DLD1 (cell line): ENCODE measurements at regions not wholly inside any gene's neighbourhood (a gene's known extent, or its start where the extent isn't known, plus 50 kb on each side); places are given as distances from the start of the nearest gene placed in this dataset.
"Not testable (repeated sequence)": the region's sequence is repeated elsewhere in the genome, so short reads cannot be mapped to it uniquely, and the experiment has no call there.

Experiments used
- in situ Hi-C: cut with HindIII; loops from 2 replicates; pipeline ENCODE4 v1.10.0; 2017; ENCODE audit warnings: low sequenced_read_pairs

DNA sequence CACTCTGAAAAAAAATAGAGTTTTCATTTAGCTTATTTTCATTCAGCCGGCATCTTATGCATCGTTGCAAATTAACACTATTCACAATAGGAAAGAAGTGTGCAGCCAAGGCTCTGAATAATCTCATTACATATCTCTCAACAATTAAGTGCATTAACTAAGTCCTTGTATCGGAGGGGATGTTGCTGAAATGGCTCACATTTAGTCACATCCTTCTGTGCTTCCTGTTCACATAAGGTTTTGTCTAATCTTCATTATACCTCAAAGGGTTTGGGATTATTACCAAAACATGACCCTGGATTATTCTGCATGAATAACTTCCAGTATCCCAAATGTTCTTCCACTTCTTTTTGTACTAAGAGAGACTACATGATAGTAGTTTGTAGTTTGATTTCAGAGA, 278.0 kb upstream of the GRIA1 start:
- in situ Hi-C loops = no loop called here

GRCh38 chr5:153222936-153223335, 267.5 kb upstream of the GRIA1 start:
- in situ Hi-C loops = no loop called here

DNA sequence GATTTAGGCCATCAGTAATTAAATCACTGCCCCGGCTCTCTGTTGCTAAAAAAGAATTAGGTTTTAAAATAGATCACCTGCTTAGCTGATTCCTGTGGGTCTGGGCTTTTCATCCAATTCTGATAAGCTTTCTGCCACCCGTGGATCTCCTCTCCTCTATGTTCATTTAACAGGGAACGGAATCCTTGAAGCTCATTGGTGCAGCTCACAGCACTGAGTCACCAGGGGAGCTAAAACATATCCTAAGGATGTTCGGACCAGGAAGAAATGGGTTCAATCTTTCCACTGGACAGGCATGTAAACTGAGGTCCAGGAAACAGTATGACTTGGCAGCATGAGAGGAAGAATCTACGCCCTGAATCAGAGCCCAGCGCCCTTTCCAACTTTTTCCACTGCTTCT, 267.1 kb upstream of the GRIA1 start:
- in situ Hi-C loops = no loop called here

DNA sequence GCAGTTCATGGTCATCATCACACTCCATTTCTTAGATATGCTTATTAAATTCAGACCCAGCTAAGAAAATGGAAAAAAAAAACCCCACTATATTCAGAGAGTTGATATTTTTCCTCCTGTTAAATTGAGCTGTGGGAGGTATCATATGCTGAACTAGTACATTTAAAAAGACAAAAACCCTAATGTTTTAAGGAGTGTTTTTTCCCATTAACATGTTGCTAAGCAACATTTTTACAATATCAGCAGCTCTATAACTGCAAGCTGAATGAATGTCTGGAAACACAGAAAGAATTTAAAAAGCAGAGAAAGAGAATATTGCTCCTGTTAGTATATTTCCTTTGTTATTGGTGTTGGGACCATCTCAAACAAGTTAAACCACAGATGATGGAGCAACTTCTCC, 265.8 kb upstream of the GRIA1 start:
- in situ Hi-C loops = no loop called here

GRCh38 chr5:153233933-153234332, 256.5 kb upstream of the GRIA1 start:
- in situ Hi-C loops = no loop called here

DNA sequence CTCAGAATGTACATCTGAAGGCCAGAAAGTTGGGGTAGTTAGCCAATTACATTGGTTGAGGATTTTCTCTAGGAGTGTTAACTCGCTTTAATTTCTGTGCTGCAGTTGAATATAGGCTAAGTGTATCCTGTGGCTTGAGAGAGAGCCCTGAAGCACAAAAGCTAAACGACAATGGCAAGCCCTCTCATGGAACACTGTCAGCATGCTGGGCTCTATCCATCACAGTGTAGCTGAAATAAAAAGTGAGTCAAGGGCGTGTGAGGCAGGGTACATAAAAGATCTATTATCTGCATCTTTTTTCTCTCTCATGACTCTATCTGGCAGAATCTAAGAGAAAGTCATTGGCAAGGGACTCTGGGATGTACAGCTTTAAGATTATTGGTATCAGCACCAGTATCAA, 254.2 kb upstream of the GRIA1 start:
- in situ Hi-C loops = no loop called here

- in situ Hi-C loops = no loop called here
These were observed 252.7 kb upstream of the GRIA1 start for GRCh38 chr5:153237671-153238332.

DNA sequence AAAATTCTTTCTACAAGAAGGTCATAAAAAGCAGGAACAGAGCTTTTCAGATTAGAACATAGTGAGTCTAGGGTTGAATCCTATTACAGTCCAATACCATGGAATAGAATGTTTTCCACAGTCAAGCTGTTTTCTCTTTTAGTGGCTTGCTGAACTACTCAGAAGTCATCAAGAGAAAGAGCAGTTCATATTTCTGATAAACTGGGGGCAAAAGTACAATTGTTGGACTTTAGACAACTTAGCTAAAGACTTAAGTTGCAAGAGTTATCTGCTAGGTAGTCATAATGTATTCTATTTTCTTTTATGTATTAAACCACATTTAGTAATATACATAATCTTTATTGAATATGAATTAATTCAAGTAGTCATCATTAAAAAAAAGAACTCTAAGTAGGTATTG, 233.1 kb upstream of the GRIA1 start:
- in situ Hi-C loops = no loop called here

DNA sequence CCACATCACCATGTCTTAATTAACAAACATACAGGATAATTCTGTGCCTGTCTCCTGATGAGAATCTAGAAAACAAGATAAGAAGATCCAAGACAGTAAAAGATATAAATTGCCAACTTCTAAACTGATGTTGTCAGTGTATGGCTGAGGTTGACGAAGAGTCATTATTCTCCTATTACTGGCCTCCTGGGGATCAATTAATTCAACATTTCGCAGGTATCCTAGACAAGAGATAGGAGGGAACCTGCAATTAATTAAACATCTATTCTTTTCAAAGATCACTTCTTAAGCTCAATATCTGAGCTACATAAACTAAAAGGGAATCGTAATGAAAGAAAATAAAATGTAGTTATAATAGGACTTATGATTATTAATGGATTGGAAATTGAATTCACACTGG, 232.0 kb upstream of the GRIA1 start:
- in situ Hi-C loops = no loop called here

DNA sequence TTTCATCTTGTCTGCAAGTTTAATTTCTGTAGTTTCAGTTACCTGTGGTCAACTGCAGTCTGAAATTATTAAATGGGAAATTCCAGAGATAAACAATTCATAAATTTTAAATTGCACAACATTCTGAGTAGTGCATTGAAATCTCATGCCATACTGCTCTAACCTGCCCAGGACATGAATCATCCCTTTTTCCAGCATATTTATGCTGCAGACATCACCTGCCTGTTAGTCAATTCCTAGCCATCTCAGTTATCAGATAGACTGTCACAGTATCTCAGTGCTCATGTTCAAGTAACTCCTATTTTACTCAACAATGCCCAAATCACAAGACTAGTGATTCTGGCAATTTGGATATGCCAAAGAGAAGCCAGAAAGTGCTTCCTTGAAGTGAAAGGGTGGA, 223.0 kb upstream of the GRIA1 start:
- in situ Hi-C loops = no loop called here

GRCh38 chr5:153275695-153276094, 214.8 kb upstream of the GRIA1 start:
- in situ Hi-C loops = no loop called here

DNA sequence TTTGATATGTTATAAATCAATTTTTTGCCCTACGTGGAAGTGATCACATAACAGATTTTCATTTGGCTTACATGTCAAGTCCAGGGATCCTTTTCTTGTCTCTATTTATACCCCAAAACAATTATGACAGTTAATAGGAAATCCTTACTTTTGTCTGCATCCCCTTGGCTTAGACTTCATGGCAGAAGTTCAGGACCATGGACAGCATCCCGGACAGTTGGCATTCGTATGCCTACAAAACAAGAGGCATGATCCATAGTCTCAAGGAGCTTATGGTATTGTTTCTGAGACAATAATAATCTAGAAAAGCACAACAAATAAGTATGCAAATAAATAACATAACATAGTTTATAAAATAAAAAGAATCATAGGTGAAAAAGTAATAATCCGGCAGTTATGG, 214.3 kb upstream of the GRIA1 start:
- in situ Hi-C loops = no loop called here

DNA sequence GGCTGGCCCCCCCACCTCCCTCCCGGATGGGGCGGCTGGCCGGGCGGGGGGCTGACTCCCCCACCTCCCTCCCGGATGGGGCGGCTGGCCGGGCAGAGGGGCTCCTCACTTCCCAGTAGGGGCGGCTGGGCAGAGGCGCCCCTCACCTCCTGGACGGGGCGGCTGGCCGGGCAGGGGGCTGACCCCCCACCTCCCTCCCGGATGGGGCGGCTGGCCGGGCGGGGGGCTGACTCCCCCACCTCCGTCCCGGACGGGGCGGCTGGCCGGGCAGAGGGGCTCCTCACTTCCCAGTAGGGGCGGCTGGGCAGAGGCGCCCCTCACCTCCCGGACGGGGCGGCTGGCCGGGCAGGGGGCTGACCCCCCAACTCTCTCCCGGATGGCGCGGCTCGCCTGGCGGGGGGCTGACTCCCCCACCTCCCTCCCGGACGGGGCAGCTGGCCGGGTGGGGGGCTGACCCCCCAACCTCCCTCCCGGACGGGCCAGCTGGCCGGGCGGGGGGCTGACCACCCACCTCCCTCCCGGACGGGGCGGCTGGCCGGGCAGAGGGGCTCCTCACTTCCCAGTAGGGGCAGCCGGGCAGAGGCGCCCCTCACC, 194.1 kb upstream of the GRIA1 start:
- in situ Hi-C loops = not testable (repeated sequence)

GRCh38 chr5:153299891-153300290, 190.6 kb upstream of the GRIA1 start:
- in situ Hi-C loops = no loop called here

DNA sequence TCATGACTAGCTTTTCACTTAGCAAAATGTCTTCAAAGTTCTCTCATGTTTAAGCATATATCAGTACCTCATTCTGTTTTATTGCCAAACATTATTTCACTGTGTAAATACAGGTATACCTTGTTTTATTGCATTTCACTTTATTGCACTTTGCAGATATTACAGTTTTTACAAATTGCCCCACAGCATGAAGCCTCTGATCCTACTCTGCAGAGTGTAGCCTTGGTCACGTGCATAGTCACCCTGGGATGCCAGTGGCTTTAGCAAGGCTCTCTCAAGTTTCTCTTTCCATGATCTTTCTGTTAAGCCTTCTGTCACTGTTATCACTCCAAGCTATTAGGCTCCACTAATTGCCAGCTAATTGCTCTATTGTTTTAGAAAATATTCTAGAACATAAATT, 182.2 kb upstream of the GRIA1 start:
- in situ Hi-C loops = no loop called here

GRCh38 chr5:153318556-153318955, 171.9 kb upstream of the GRIA1 start:
- in situ Hi-C loops = no loop called here

DNA sequence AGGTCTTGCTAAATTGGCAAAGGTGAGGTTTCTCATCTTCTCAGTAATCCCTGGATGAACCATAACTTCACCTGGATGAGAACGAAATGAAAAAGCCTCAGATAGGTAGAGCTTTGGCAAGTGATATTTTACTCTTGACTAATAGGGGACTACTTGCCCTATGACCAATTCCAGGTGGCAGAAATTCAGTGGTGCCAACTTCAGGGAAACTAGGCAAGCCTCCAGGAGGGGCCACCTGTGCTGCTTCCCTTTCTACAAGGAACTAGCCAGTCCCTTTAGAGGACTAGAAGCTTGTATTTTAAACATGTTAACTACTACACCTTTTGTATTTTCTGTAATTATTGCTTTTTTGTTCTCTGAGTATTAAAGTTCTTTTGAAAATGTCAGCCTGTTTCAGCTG, 169.0 kb upstream of the GRIA1 start:
- in situ Hi-C loops = no loop called here

GRCh38 chr5:153340139-153340538, 150.3 kb upstream of the GRIA1 start:
- in situ Hi-C loops = no loop called here

GRCh38 chr5:153340738-153341137, 149.7 kb upstream of the GRIA1 start:
- in situ Hi-C loops = no loop called here

DNA sequence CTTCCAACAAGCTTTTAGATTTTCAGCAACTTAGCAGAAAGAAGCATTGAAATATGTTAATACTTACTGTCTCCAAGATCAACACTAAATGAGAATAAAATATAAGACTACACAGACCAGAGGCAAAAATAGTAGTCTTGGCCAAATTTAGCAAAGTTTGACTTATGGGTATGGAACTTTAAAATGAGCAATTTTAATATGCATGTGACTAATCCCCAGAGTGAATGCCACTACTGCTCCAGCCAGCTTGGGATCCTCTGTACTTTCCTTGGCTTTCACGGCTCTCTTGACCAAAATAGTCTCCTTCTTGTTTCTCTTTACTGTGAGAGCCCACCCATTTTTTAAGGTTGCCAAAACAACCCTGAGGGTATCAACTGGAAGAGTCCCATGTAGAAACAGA, 148.0 kb upstream of the GRIA1 start:
- in situ Hi-C loops = no loop called here

- in situ Hi-C loops = no loop called here
These were observed 142.9 kb upstream of the GRIA1 start for GRCh38 chr5:153347611-153348010.

DNA sequence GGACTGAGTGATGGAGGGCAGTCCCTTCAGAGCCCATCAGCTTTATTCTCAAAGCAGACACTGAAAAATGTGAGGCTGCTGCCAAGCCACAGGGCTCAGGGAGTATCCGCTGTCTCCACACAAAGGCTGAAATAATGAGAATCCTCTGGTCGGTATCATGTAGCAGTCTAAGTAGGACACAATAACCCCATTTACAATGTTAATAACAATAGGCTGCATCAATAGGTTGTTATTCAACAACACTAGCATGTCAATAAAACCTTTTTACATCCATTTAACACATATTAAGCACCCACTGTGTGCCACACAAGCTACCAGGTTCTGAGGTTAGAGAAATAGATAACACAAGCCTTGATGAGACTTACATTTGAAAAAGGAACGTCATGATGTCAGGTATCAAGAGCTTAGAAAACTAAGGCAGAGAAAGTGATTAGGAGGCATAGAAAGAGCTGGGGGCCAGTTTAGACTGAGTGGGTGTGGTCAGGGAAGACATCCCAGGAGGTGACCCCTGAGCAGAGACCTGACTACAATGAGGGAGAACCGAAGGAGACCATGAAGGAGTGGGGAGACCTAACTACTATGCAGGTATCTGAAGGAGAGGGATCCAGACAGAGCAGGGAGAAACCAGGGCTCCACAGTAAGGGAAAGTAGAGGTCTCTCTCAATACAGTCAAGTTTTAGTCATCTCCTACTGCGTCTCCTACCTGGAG, 140.1 kb upstream of the GRIA1 start:
- in situ Hi-C loops = no loop called here
